Karpas-422 (cell line): ENCODE measurements at regions not wholly inside any gene's neighbourhood (a gene's known extent, or its start where the extent isn't known, plus 50 kb on each side); places are given as distances from the start of the nearest gene placed in this dataset.

Experiments used
- DNase-seq: peaks from one replicate; pipeline ENCODE4 v3.0.0-alpha.2; 2015
- H2AFZ ChIP-seq: fragments of 200-600 bp; sonication (generic); 2 replicates; pipeline ENCODE4 v1.6.1; 2014; ENCODE audit warnings: antibody characterized with exemption, low read length, mixed read lengths
- H3K27ac ChIP-seq: fragments of 200-600 bp; sonication (generic); 2 replicates; pipeline ENCODE4 v1.5.1; 2014; ENCODE audit warnings: mild to moderate bottlenecking, low read length, moderate library complexity
- H3K27me3 ChIP-seq: fragments of 200-600 bp; sonication (generic); 2 replicates; pipeline ENCODE4 v1.6.1; 2014; ENCODE audit warnings: low read length, mixed read lengths
- H3K36me3 ChIP-seq: fragments of 200-600 bp; sonication (generic); 2 replicates; pipeline ENCODE4 v1.6.1; 2014; ENCODE audit warnings: low read length, mixed read lengths; ENCODE audit not compliant: insufficient read depth
- H3K4me1 ChIP-seq: fragments of 200-600 bp; sonication (generic); 2 replicates; pipeline ENCODE4 v1.6.1; 2014; ENCODE audit warnings: mild to moderate bottlenecking, low read length, mixed read lengths
- H3K4me2 ChIP-seq: fragments of 200-600 bp; sonication (generic); 2 replicates; pipeline ENCODE4 v1.6.1; 2014; ENCODE audit warnings: low read length, low read depth, mild to moderate bottlenecking; ENCODE audit not compliant: poor library complexity, severe bottlenecking
- H3K4me3 ChIP-seq: fragments of 200-600 bp; sonication (generic); 2 replicates; pipeline ENCODE4 v1.5.1; 2014; ENCODE audit warnings: mild to moderate bottlenecking, antibody characterized with exemption, low read length, mixed read lengths
- H3K79me2 ChIP-seq: fragments of 200-600 bp; sonication (generic); 2 replicates; pipeline ENCODE4 v1.6.1; 2014; ENCODE audit warnings: mild to moderate bottlenecking, low read length, mixed read lengths
- H3K9ac ChIP-seq: fragments of 200-600 bp; sonication (generic); 2 replicates; pipeline ENCODE4 v1.6.0; 2014; ENCODE audit warnings: low read length
- H3K9me2 ChIP-seq: fragments of 200-600 bp; sonication (generic), shearing (Covaris generic); replicated peaks from 2 replicates; pipeline ENCODE4 v1.6.0; 2014; ENCODE audit warnings: mild to moderate bottlenecking, low read length, moderate library complexity; ENCODE audit not compliant: insufficient read depth
- H3K9me3 ChIP-seq: fragments of 300-700, 200-600 bp; sonication (generic); 2 replicates; pipeline ENCODE4 v1.6.1; 2014; ENCODE audit warnings: low read length, mixed read lengths
- H4K20me1 ChIP-seq: fragments of 200-600 bp; sonication (generic); 2 replicates; pipeline ENCODE4 v1.6.1; 2014; ENCODE audit warnings: mild to moderate bottlenecking, antibody characterized with exemption, low read length, low read depth; ENCODE audit not compliant: insufficient read depth

GRCh38 chr21:16840538-16840937 is 672.3 kb upstream of the CXADR start:
- H3K27ac ChIP-seq: no peak overlapping the region
- DNase-seq: no peak
- no peak overlapping the region for H3K4me2 ChIP-seq
- H3K9ac ChIP-seq: no peak overlapping the region
- no peaks in the 10 kb centered on the region for H3K9me2 ChIP-seq
- no peaks in the 10 kb centered on the region for H3K27me3 ChIP-seq
- no peaks in the 10 kb centered on the region for H3K79me2 ChIP-seq
- no peaks in the 10 kb centered on the region for H3K36me3 ChIP-seq
- peaks cover 35% of the 10 kb centered on the region for H3K9me3 ChIP-seq
- H3K4me3 ChIP-seq: no peak overlapping the region
- H2AFZ ChIP-seq: no peak overlapping the region
- H4K20me1 ChIP-seq: no peaks in the 10 kb centered on the region
- no peaks in the 10 kb centered on the region for H3K4me1 ChIP-seq

GRCh38 chr21:16841975-16842695 is 670.7 kb upstream of the CXADR start:
- H3K4me3 ChIP-seq: no peak overlapping the region
- H3K9me3 ChIP-seq: peaks cover 42% of the 10 kb centered on the region
- no peaks in the 10 kb centered on the region for H3K9me2 ChIP-seq
- H3K27ac ChIP-seq: no peak overlapping the region
- H3K4me2 ChIP-seq: no peak overlapping the region
- H2AFZ ChIP-seq: no peak overlapping the region
- no peaks in the 10 kb centered on the region for H3K4me1 ChIP-seq
- no peak overlapping the region for H3K9ac ChIP-seq
- H3K36me3 ChIP-seq: no peaks in the 10 kb centered on the region
- no peaks in the 10 kb centered on the region for H4K20me1 ChIP-seq
- no peaks in the 10 kb centered on the region for H3K27me3 ChIP-seq
- H3K79me2 ChIP-seq: no peaks in the 10 kb centered on the region
- no peak for DNase-seq

- no peaks in the 10 kb centered on the region for H3K9me2 ChIP-seq
- H3K27ac ChIP-seq: no peak overlapping the region
- H3K9me3 ChIP-seq: peaks cover 44% of the 10 kb centered on the region
- no peaks in the 10 kb centered on the region for H4K20me1 ChIP-seq
- no peaks in the 10 kb centered on the region for H3K79me2 ChIP-seq
- H2AFZ ChIP-seq: no peak overlapping the region
- H3K36me3 ChIP-seq: no peaks in the 10 kb centered on the region
- no peak overlapping the region for H3K9ac ChIP-seq
- no peak for DNase-seq
- no peaks in the 10 kb centered on the region for H3K27me3 ChIP-seq
- no peaks in the 10 kb centered on the region for H3K4me1 ChIP-seq
- no peak overlapping the region for H3K4me2 ChIP-seq
- H3K4me3 ChIP-seq: no peak overlapping the region
Observed at GRCh38 chr21:16842696-16843035, 670.2 kb upstream of the CXADR start.

GRCh38 chr21:16847211-16847610 is 665.6 kb upstream of the CXADR start:
- Histone ChIP-seq H3K36me3 (no peaks in the 10 kb centered on the region), H3K9me2 (no peaks in the 10 kb centered on the region), H2AFZ (no peak overlapping the region), H3K4me1 (no peaks in the 10 kb centered on the region), H3K79me2 (no peaks in the 10 kb centered on the region), H3K27me3 (no peaks in the 10 kb centered on the region), H4K20me1 (no peaks in the 10 kb centered on the region), H3K4me2 (no peak overlapping the region), H3K4me3 (no peak overlapping the region), H3K9ac (no peak overlapping the region), H3K9me3 (peaks cover 45% of the 10 kb centered on the region), H3K27ac (no peak overlapping the region)
- no peak for DNase-seq

GRCh38 chr21:16851054-16851453 is 661.8 kb upstream of the CXADR start:
- Histone ChIP-seq H3K36me3 (no peaks in the 10 kb centered on the region), H3K9me3 (peaks cover 47% of the 10 kb centered on the region), H3K4me2 (no peak overlapping the region), H3K9ac (no peak overlapping the region), H3K79me2 (no peaks in the 10 kb centered on the region), H3K4me3 (no peak overlapping the region), H3K27ac (no peak overlapping the region), H4K20me1 (no peaks in the 10 kb centered on the region), H3K9me2 (no peaks in the 10 kb centered on the region), H2AFZ (no peak overlapping the region), H3K4me1 (no peaks in the 10 kb centered on the region), H3K27me3 (no peaks in the 10 kb centered on the region)
- no peak for DNase-seq

GRCh38 chr21:16855164-16855667 is 657.6 kb upstream of the CXADR start:
- Histone ChIP-seq H3K4me1 (no peaks in the 10 kb centered on the region), H3K9me3 (peaks cover 44% of the 10 kb centered on the region), H3K9me2 (no peaks in the 10 kb centered on the region), H3K79me2 (no peaks in the 10 kb centered on the region), H2AFZ (no peak overlapping the region), H3K27ac (no peak overlapping the region), H3K27me3 (no peaks in the 10 kb centered on the region), H4K20me1 (no peaks in the 10 kb centered on the region), H3K4me2 (no peak overlapping the region), H3K4me3 (no peak overlapping the region), H3K36me3 (no peaks in the 10 kb centered on the region), H3K9ac (no peak overlapping the region)
- no peak for DNase-seq

GRCh38 chr21:16863362-16863905 is 649.4 kb upstream of the CXADR start:
- Histone ChIP-seq H3K79me2 (no peaks in the 10 kb centered on the region), H3K27me3 (no peaks in the 10 kb centered on the region), H3K4me2 (no peak overlapping the region), H3K9ac (no peak overlapping the region), H2AFZ (no peak overlapping the region), H3K27ac (no peak overlapping the region), H3K4me1 (no peaks in the 10 kb centered on the region), H4K20me1 (no peaks in the 10 kb centered on the region), H3K9me2 (no peaks in the 10 kb centered on the region), H3K36me3 (no peaks in the 10 kb centered on the region), H3K9me3 (peaks cover 35% of the 10 kb centered on the region), H3K4me3 (no peak overlapping the region)
- no peak for DNase-seq

- no peak overlapping the region for H2AFZ ChIP-seq
- no peaks in the 10 kb centered on the region for H4K20me1 ChIP-seq
- no peak overlapping the region for H3K27ac ChIP-seq
- no peak for DNase-seq
- no peak overlapping the region for H3K9ac ChIP-seq
- no peaks in the 10 kb centered on the region for H3K36me3 ChIP-seq
- no peak overlapping the region for H3K4me3 ChIP-seq
- peaks cover 31% of the 10 kb centered on the region for H3K9me3 ChIP-seq
- no peaks in the 10 kb centered on the region for H3K9me2 ChIP-seq
- H3K4me2 ChIP-seq: no peak overlapping the region
- H3K79me2 ChIP-seq: no peaks in the 10 kb centered on the region
- no peaks in the 10 kb centered on the region for H3K4me1 ChIP-seq
- H3K27me3 ChIP-seq: no peaks in the 10 kb centered on the region
Observed at GRCh38 chr21:16863908-16864307, 648.9 kb upstream of the CXADR start.
